T-helper 9 cell (primary cell): ENCODE measurements at regions not wholly inside any gene's neighbourhood (a gene's known extent, or its start where the extent isn't known, plus 50 kb on each side); places are given as distances from the start of the nearest gene placed in this dataset.

Experiments used
- DNase-seq: peaks from one replicate; pipeline ENCODE4 v3.0.0-alpha.2; 2020

GRCh38 chr2:145652571-145653545 lies 1132.9 kb upstream of the ZEB2 start:
- DNase-seq, result no peak

DNA sequence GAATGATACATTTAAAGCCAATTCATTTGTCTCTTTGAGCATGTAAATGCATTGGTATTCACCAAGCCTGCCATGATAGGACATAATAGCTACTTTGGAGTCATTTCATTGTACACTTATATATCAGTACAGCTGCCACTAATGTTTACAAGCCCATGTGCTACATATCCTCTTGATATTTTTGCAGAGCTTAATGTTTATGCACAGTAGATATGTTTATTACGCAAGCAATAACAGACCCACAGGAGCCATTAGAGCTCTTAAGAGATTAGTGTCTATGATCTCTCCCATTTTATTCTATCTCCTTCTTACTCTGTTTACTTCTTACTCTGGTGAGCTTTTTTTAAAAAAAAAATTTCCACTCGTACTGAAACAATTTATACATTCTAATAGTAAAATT lies 1132.1 kb upstream of the ZEB2 start:
- DNase-seq, result no peak

DNA sequence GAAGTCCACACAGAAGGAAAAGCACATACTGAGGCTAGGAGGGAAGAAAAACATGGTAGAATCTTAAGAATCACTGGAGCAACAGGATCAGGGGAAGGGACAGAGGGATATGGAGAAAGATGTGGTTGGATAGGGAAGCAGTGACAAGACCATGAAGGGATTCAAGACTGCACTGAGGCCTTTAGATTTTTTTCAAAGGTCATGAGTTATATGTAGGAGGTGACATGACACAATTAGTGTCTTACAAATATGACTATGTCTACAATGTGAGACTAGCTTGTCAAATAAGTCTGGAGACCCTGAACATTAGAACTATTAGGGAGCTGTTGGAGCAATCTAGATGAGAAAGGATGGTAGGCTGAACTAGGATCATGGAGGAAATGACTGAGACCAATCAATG lies 1130.3 kb upstream of the ZEB2 start:
- no peak for DNase-seq

DNA sequence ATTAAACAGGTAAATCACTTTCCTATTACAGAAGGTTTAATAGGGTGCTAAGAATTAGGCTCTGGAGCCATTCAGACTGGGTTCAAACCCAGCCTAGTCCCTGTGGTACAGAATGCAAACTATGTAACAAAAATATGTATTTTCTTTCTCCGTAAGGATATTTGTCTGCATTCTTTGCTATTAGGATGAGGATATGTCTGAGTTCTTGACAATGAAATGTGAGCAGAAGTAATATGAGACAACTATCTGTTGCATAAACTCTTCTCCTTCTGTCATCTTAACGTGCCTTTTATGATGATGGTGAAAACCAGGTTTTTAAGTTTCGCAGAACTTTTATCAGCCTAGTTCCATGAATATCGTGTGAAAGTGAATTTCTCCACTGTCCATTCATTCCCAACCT lies 1129.1 kb upstream of the ZEB2 start:
- no peak for DNase-seq

DNA sequence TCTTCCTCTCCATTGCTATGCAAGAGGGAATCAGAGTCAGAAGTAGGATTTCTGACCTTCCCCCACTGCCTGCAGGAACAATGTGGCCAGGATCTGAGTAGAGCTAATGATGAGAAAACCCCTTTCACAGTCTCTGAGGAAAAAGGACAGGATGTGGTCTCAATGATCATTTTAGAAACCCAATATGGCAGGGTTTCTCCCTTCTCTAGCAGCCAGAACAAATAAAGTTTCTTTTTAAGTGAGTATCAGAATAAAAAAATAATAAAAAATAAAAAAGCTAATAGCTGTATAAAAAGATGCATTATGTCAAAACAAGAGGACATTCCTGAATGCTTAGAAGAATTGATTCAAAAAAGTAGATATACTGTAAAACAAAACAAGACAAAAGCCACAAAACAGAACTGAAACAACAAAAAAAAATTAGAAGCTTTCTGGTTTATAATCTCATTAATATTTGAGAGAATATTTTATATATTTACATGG lies 1124.9 kb upstream of the ZEB2 start:
- DNase-seq, result no peak

DNA sequence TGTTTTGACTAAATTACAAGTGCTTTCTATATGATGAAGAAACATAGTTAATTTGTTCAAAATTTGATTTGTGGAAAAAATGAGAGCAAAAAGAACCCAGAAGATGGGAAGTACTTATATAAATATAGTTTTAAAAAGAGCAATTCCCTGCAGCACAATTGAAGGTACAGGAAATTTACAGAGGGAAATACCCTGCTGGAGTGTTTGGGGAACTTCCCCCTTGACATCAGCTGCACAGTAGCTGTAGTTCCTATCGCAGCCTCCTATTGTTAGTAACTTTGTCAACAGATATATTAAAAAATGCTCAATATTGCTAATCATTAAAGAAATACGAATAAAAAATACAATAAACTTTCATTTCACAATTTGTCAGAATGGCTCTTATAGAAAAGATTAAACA lies 1118.8 kb upstream of the ZEB2 start:
- no peak for DNase-seq

GRCh38 chr2:145635706-145636427 lies 1115.9 kb upstream of the ZEB2 start:
- DNase-seq, result no peak

DNA sequence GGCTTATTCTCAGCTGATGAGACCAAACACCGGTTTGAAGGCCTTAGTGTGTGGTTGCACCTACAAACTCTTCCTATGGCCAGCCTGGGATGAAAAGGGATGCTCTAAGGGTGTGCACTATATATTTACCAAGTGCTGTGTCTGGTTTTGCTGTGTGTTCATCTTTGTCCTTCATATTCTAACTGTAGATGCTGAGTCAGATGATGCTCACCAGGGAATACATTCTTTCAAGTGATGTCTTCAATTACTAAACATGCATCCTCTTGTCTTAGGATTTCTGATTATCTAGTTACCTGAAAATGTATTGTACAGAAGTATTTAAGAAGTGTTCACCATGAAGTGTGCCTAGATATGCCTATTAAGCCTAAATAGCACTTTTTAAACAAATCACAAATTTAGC lies 1111.6 kb upstream of the ZEB2 start:
- no peak for DNase-seq

GRCh38 chr2:145626301-145626700 lies 1106.4 kb upstream of the ZEB2 start:
- DNase-seq, result no peak

- DNase-seq, result no peak
These were observed 1105.2 kb upstream of the ZEB2 start for GRCh38 chr2:145625111-145625510.

GRCh38 chr2:145623136-145623535 lies 1103.2 kb upstream of the ZEB2 start:
- DNase-seq, result no peak

- no peak for DNase-seq
These were observed 1102.4 kb upstream of the ZEB2 start for GRCh38 chr2:145622285-145622684.

- DNase-seq, result no peak
These were observed 1098.0 kb upstream of the ZEB2 start for GRCh38 chr2:145617906-145618305.

DNA sequence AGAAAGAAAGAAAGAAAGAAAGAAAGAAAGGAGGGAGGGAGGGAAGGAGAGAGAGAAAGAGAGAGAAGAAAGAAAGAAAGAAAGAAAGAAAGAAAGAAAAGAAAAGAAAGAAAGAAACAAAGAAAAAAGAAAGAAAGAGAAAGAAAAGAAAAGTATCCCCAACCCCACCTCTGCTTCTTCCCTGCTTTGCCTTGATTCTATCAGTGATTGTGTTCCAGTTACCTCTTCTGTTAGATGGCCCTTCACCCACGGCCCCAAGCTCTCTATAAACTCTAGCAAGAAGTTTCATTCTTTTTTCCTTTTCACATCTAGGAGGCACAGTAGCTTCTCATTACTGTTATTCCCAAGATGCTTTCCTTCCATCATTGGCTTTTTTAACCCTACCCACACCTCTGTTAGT lies 1097.5 kb upstream of the ZEB2 start:
- DNase-seq, result no peak

DNA sequence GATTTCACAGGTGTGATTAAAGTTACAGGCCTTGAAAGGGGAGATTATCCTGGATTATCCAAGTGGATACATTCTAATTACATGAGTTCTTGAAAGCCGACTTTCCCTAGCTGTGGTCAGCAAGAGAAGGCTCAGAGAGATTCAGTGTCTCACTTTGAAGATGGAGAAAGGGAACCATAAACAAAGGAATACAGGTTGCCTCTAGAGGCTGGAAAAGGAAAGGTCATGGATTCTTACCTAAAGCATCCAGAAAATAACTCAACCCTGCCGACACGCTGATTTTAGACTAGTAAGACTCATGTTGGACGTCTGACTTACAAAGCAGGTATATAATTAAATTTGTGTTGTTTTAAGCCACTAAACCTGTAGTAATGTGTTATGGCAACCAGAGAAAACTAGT lies 1095.7 kb upstream of the ZEB2 start:
- no peak for DNase-seq

- DNase-seq, result no peak
These were observed 1090.0 kb upstream of the ZEB2 start for GRCh38 chr2:145609951-145610350.

DNA sequence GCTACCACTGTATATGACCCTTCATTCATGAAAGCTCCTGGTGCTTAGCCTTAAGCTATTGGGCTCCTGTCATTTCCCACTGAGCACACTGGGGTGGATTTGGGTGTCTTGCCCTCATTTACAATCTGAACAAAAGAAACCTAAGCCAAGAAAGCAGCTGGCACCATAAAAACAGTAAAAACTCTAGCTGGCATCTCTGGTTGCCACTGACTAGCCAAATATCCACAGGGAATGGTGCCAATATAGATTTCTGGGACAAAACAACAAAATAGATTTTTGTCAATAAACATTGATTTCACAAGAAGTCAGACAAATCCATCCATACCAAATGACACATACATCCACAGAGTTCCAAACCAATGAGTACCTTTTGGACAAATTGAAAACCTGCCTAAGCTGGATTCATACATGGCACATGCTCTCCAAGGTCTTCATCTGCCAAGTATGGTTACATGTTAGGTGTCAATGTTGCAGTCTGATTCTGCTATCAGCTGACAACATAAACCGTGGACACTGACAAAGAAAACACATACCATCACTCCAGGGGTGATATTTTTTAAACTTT lies 1081.5 kb upstream of the ZEB2 start:
- DNase-seq, result no peak

- DNase-seq, result no peak
These were observed 1080.9 kb upstream of the ZEB2 start for GRCh38 chr2:145600811-145601210.

GRCh38 chr2:145599756-145600155 lies 1079.8 kb upstream of the ZEB2 start:
- DNase-seq, result no peak

DNA sequence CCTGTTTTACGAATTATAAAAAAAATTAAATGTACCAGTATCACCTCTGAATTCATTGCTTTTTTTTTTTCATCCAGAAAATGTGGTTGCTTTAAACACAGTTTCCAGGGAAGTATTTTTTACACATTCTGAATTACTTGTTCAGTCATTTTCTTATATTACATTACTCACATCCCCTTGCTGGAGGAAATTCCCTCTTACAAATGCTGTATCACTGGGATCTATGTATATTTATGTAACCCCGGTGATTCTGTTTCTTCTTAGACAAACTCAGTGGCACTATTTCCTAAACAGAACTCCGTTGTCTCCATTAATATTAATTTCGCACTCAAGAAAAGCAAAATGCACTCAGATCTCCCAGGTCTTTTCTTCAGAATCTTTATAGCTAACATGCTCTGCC lies 1078.5 kb upstream of the ZEB2 start:
- no peak for DNase-seq

GRCh38 chr2:145597809-145598208 lies 1077.9 kb upstream of the ZEB2 start:
- DNase-seq, result no peak

DNA sequence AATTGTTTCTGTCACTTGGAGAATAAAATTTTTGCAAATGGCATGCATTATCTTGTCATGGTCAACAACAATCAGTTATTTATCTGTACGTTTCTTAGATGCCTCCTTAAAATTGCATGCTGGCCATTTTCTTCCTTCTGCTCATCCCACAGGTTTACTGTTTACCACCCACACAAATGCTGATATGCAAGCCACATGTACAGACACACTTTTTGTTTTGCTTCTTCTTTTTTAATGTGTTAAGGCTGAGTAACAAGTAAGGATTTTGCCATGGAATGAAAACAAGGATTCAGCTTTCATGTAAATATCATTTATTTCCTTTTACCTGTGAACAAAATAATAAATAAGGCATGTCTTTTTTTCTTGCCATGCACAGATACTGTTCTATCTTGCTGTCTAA lies 1077.1 kb upstream of the ZEB2 start:
- DNase-seq, result no peak

GRCh38 chr2:145596416-145596815 lies 1076.5 kb upstream of the ZEB2 start:
- DNase-seq, result no peak

GRCh38 chr2:145595296-145595695 lies 1075.4 kb upstream of the ZEB2 start:
- no peak for DNase-seq
